Adrenal gland (tissue), 9 donors: ENCODE measurements at regions not wholly inside any gene's neighbourhood (a gene's known extent, or its start where the extent isn't known, plus 50 kb on each side); places are given as distances from the start of the nearest gene placed in this dataset.

Source experiments
- DNase-seq, 7 donors: peaks; one replicate each; pipeline ENCODE4 v3.0.0-alpha.2; 2019 to 2020
- H3K27ac ChIP-seq, 5 donors: fragments of 200-600 bp; sonication (generic) in 4 of 5; 1 replicate in 3 of 5; 2 replicates in 2 of 5; pipeline versions ENCODE4 v1.5.1 to v1.8.0; 2016 to 2020; ENCODE audit warnings: mild to moderate bottlenecking in 1 of 5
- H3K27me3 ChIP-seq: fragments of 200-600 bp; 2 replicates; pipeline ENCODE4 v1.8.0; 2021
- H3K36me3 ChIP-seq, 2 donors: fragments of 200-600 bp; replicated peaks in 1 of 2; 1 replicate in 1 of 2; 2 replicates in 1 of 2; pipeline versions ENCODE4 v1.5.1 to v1.8.0; 2018 to 2022
- H3K4me1 ChIP-seq, 2 donors: fragments of 200-600 bp; replicated peaks in 1 of 2; 1 replicate in 1 of 2; 2 replicates in 1 of 2; pipeline versions ENCODE4 v1.5.1 to v1.8.0; 2018 to 2021
- H3K4me3 ChIP-seq, 4 donors: fragments of 200-600 bp; sonication (generic) in 3 of 4; one replicate each; pipeline ENCODE4 v1.5.1; 2016 to 2018
- H3K9me3 ChIP-seq, 3 donors: fragments of 200-600 bp; sonication (generic) in 1 of 3; replicated peaks in 1 of 3; 1 replicate in 2 of 3; 2 replicates in 1 of 3; pipeline versions ENCODE4 v1.5.1 to v1.8.0; 2016 to 2021
- CTCF ChIP-seq, 6 experiments: fragments of 450-650 bp in 4 of 6; fragments of 200-600 bp in 2 of 6; sonication (generic) in 1 of 6; IDR thresholded peaks; 1 replicate in 5 of 6; 2 replicates in 1 of 6; pipeline versions ENCODE4 v1.5.1 to v1.8.0; 2016 to 2021; ENCODE audit warnings: antibody characterized with exemption in 6 of 6, mild to moderate bottlenecking in 2 of 6, moderate library complexity in 1 of 6
- POLR2A ChIP-seq, 2 donors: fragments of 450-650 bp; IDR thresholded peaks; one replicate each; pipeline ENCODE4 v1.6.1; 2017; ENCODE audit warnings: antibody characterized with exemption in 2 of 2, mild to moderate bottlenecking in 2 of 2, moderate library complexity in 1 of 2
- WGBS, 4 donors: extraction: QIAGEN DNeasy Blood & Tissue Kit in 2 of 4; methylation state at CpG; one replicate each; pipeline versions ENCODE4 v1.1.5 to v1.1.7; 2013 to 2017; 5-methylcytosine and 5-hydroxymethylcytosine counted together
- intact Hi-C, 2 donors: fragments of 100-400 bp; cut with DNase I; formaldehyde crosslinking; loops; one replicate each; pipeline versions ENCODE4 v1.14.1 to v1.15.0; 2022 to 2023
- donor health status: healthy with polysubstance abuse.
- donor health status: Bipolar disorder and iron deficiency.
- donor health status: DM: yes; HTN: yes; CAD: no.
- donor health status: DM: no; HTN: no; CAD: no.
- donor health status: DM: no; HTN: no; CAD: no.

- intact Hi-C loops, result no loop called here
- no peak overlapping the region for H3K4me3 ChIP-seq
- no peak overlapping the region for H3K27ac ChIP-seq
- 32 to 54% (median 37%) methylated on average over 2 to 3 of the region's 3 CpGs; no CpG with 5 or more reads in 1 of the 4 donors for WGBS, 4 donors
- no peaks in the 10 kb centered on the region for H3K4me1 ChIP-seq
- TF ChIP-seq CTCF (IDR thresholded peaks at IDR 0.05), result no peak
- TF ChIP-seq POLR2A (IDR thresholded peaks at IDR 0.05), result no peak
- no peak for DNase-seq
- no peaks in the 10 kb centered on the region for H3K27me3 ChIP-seq
- H3K36me3 ChIP-seq, result no peaks in the 10 kb centered on the region
- no peaks in the 10 kb centered on the region for H3K9me3 ChIP-seq
These were observed 250.3 kb downstream of the DMAC1 start for GRCh38 chr9:7549249-7549648.

GRCh38 chr9:7546261-7546660 is 253.3 kb downstream of the DMAC1 start:
- Histone ChIP-seq H3K9me3 (no peaks in the 10 kb centered on the region), H3K27ac (no peak overlapping the region), H3K36me3 (no peaks in the 10 kb centered on the region), H3K27me3 (no peaks in the 10 kb centered on the region), H3K4me1 (no peaks in the 10 kb centered on the region), H3K4me3 (no peak overlapping the region)
- TF ChIP-seq POLR2A (IDR thresholded peaks at IDR 0.05) (no peak), CTCF (IDR thresholded peaks at IDR 0.05) (no peak)
- WGBS, 4 donors, result 0 to 92% (median 44%) methylated on average over 1 of the region's 1 CpG
- no peak for DNase-seq
- intact Hi-C loops, result no loop called here

GRCh38 chr9:7545371-7546165 is 254.0 kb downstream of the DMAC1 start:
- no peak overlapping the region for H3K4me3 ChIP-seq
- intact Hi-C loops, result no loop called here
- DNase-seq, result no peak
- no peaks in the 10 kb centered on the region for H3K27me3 ChIP-seq
- no peak overlapping the region for H3K27ac ChIP-seq
- H3K4me1 ChIP-seq, result no peaks in the 10 kb centered on the region
- H3K9me3 ChIP-seq, result no peaks in the 10 kb centered on the region
- H3K36me3 ChIP-seq, result no peaks in the 10 kb centered on the region
- TF ChIP-seq CTCF (IDR thresholded peaks at IDR 0.05) (no peak), POLR2A (IDR thresholded peaks at IDR 0.05) (no peak)
- 81 to 88% (median 84%) methylated on average over 5 of the region's 5 CpGs for WGBS, 4 donors

GRCh38 chr9:7542693-7543092 is 256.9 kb downstream of the DMAC1 start:
- TF ChIP-seq POLR2A (IDR thresholded peaks at IDR 0.05) (no peak), CTCF (IDR thresholded peaks at IDR 0.05) (no peak)
- no peak overlapping the region for H3K4me3 ChIP-seq
- no peaks in the 10 kb centered on the region for H3K36me3 ChIP-seq
- H3K4me1 ChIP-seq, result no peaks in the 10 kb centered on the region
- DNase-seq, result no peak
- intact Hi-C loops, result no loop called here
- H3K27ac ChIP-seq, result no peak overlapping the region
- WGBS, 4 donors, result 65 to 76% (median 71%) methylated on average over 4 of the region's 4 CpGs
- no peaks in the 10 kb centered on the region for H3K27me3 ChIP-seq
- no peaks in the 10 kb centered on the region for H3K9me3 ChIP-seq
